ENCODE measurements at regions not wholly inside any gene's neighbourhood (a gene's known extent, or its start where the extent isn't known, plus 50 kb on each side); places are given as distances from the start of the nearest gene placed in this dataset.

- TF ChIP-seq HCFC1 (IDR thresholded peaks at IDR 0.05; ENCODE audit: low read length): no peak
- TF ChIP-seq NRF1 (conservative IDR thresholded peaks at IDR 0.05; ENCODE audit: low read depth, low read length): no peak
- TF ChIP-seq POLR2AphosphoS2 (IDR thresholded peaks at IDR 0.05; ENCODE audit: low read depth, low read length): no peak
- no peak for TF ChIP-seq KLF5 (IDR thresholded peaks at IDR 0.05; ENCODE audit: partially characterized antibody)
- TF ChIP-seq, protein P1, sequence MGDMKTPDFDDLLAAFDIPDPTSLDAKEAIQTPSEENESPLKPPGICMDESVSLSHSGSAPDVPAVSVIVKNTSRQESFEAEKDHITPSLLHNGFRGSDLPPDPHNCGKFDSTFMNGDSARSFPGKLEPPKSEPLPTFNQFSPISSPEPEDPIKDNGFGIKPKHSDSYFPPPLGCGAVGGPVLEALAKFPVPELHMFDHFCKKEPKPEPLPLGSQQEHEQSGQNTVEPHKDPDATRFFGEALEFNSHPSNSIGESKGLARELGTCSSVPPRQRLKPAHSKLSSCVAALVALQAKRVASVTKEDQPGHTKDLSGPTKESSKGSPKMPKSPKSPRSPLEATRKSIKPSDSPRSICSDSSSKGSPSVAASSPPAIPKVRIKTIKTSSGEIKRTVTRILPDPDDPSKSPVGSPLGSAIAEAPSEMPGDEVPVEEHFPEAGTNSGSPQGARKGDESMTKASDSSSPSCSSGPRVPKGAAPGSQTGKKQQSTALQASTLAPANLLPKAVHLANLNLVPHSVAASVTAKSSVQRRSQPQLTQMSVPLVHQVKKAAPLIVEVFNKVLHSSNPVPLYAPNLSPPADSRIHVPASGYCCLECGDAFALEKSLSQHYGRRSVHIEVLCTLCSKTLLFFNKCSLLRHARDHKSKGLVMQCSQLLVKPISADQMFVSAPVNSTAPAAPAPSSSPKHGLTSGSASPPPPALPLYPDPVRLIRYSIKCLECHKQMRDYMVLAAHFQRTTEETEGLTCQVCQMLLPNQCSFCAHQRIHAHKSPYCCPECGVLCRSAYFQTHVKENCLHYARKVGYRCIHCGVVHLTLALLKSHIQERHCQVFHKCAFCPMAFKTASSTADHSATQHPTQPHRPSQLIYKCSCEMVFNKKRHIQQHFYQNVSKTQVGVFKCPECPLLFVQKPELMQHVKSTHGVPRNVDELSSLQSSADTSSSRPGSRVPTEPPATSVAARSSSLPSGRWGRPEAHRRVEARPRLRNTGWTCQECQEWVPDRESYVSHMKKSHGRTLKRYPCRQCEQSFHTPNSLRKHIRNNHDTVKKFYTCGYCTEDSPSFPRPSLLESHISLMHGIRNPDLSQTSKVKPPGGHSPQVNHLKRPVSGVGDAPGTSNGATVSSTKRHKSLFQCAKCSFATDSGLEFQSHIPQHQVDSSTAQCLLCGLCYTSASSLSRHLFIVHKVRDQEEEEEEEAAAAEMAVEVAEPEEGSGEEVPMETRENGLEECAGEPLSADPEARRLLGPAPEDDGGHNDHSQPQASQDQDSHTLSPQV (IDR thresholded peaks at IDR 0.05): no peak
These were observed 308.3 kb upstream of the ADGRB3 start (continued) for GRCh38 chr6:68326762-68327161.

DNA sequence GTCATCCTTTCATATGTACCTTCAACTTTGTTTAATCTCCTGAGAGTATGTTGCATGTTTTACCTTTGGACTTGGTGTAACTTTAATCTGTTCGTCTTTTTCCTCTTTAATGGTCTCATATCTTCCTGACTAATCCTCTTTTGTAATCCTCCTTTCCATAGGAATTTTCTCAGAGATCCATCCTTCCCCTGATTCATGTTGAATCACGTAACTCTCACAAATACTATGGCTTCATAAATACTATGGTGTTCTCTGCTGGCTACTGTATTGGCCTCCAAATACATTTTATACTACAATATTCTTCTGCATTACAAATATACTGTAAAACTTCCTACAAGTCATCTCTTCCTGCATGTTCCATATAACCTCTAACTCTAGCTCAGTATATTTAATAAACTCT, 317.7 kb upstream of the ADGRB3 start:
- Histone ChIP-seq H3K36me3 (ENCODE audit: control insufficient read depth in 2 of 2, insufficient read depth in 2 of 2, low read length in 1 of 2) (no peaks in the 10 kb centered on the region), H3K4me1 (ENCODE audit: control insufficient read depth, insufficient read depth, low read length) (no peaks in the 10 kb centered on the region), H3K9me3 (replicated peaks; ENCODE audit: control insufficient read depth, insufficient read depth, low read length) (no peaks in the 10 kb centered on the region), H3K4me3 (no peak overlapping the region), H3K9ac (ENCODE audit: control insufficient read depth, insufficient read depth, low read length) (no peak overlapping the region), H3K27me3 (replicated peaks in 1 of 2; ENCODE audit: control insufficient read depth in 2 of 2, insufficient read depth in 2 of 2, low read length in 1 of 2) (no peaks in the 10 kb centered on the region), H2AFZ (ENCODE audit: control insufficient read depth, low read depth, low read length) (no peak overlapping the region), H4K20me1 (ENCODE audit: control insufficient read depth, insufficient read depth) (no peaks in the 10 kb centered on the region), H3K4me2 (ENCODE audit: control insufficient read depth, insufficient read depth) (no peak overlapping the region), H3K27ac (ENCODE audit: control insufficient read depth, insufficient read depth) (no peak overlapping the region), H3K79me2 (ENCODE audit: control insufficient read depth, insufficient read depth, low read length) (no peaks in the 10 kb centered on the region)
- CTCF ChIA-PET: no interaction called here
- SMC1A ChIA-PET (ENCODE audit: uncharacterized antibody, unreplicated experiment): interaction anchor here (1.1 kb wide), 1 partner anchor 10 kb away, joined by 3 read pairs; no protein-coding TSS in a partner anchor
- no TSS peak for BruUV-seq (replicated peaks)
- TF ChIP-seq, protein P2, sequence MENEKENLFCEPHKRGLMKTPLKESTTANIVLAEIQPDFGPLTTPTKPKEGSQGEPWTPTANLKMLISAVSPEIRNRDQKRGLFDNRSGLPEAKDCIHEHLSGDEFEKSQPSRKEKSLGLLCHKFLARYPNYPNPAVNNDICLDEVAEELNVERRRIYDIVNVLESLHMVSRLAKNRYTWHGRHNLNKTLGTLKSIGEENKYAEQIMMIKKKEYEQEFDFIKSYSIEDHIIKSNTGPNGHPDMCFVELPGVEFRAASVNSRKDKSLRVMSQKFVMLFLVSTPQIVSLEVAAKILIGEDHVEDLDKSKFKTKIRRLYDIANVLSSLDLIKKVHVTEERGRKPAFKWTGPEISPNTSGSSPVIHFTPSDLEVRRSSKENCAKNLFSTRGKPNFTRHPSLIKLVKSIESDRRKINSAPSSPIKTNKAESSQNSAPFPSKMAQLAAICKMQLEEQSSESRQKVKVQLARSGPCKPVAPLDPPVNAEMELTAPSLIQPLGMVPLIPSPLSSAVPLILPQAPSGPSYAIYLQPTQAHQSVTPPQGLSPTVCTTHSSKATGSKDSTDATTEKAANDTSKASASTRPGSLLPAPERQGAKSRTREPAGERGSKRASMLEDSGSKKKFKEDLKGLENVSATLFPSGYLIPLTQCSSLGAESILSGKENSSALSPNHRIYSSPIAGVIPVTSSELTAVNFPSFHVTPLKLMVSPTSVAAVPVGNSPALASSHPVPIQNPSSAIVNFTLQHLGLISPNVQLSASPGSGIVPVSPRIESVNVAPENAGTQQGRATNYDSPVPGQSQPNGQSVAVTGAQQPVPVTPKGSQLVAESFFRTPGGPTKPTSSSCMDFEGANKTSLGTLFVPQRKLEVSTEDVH (IDR thresholded peaks at IDR 0.05; ENCODE audit: low read depth, partially characterized antibody): no peak
- TF ChIP-seq SMC3 (IDR thresholded peaks at IDR 0.05; ENCODE audit: borderline replicate concordance, low read length) (no peak), CEBPB (IDR thresholded peaks at IDR 0.05; ENCODE audit: borderline replicate concordance in 1 of 2, low read depth in 2 of 2, low read length in 2 of 2) (no peak), ATF7 (IDR thresholded peaks at IDR 0.05; ENCODE audit: low read depth) (no peak), JUND (IDR thresholded peaks at IDR 0.05; ENCODE audit: low read depth, low read length) (no peak), POU2F2 (IDR thresholded peaks at IDR 0.05; ENCODE audit: borderline replicate concordance, low read depth, low read length) (no peak)
- no peak for FAIRE-seq
- in situ Hi-C loops (cut with MboI) (no loop called here), intact Hi-C loops (cut with micrococcal nuclease; ENCODE audit: unreplicated experiment) (no loop called here)
- POLR2A ChIA-PET: no interaction called here
- DNase-seq (ENCODE audit: low read depth, low spot score): no peak
- ATAC-seq: no peak
- WGBS (ENCODE audit: insufficient coverage, insufficient replicate concordance, low lambda C conversion rate, missing lambda C conversion rate): 19% methylated on average over 2 of the region's 2 CpGs
- RAD21 ChIA-PET (ENCODE audit: unreplicated experiment): no interaction called here
